ENCODE measurements at regions not wholly inside any gene's neighbourhood (a gene's known extent, or its start where the extent isn't known, plus 50 kb on each side); places are given as distances from the start of the nearest gene placed in this dataset.

- no peak overlapping the region for H3K27ac ChIP-seq (ENCODE audit: low read length)
- no peak overlapping the region for H3K4me3 ChIP-seq (ENCODE audit: low read length)
- no peaks in the 10 kb centered on the region for H3F3A ChIP-seq (ENCODE audit: insufficient read depth, low read length, poor library complexity, severe bottlenecking)
- no peaks in the 10 kb centered on the region for H3K36me3 ChIP-seq (ENCODE audit: insufficient read depth, low read length)
- H3K9me2 ChIP-seq (ENCODE audit: insufficient read depth, low read length) = no peaks in the 10 kb centered on the region
- no peaks in the 10 kb centered on the region for H4K20me1 ChIP-seq (ENCODE audit: insufficient read depth)
- no peaks in the 10 kb centered on the region for H3K9me3 ChIP-seq (ENCODE audit: low read length)
- no peak overlapping the region for H3K9ac ChIP-seq (ENCODE audit: low read length)
- no peaks in the 10 kb centered on the region for H3K79me2 ChIP-seq (replicated peaks; ENCODE audit: insufficient read depth, low read length)
- H2AFZ ChIP-seq (ENCODE audit: low read depth, low read length) = no peak overlapping the region
- no peaks in the 10 kb centered on the region for H3K27me3 ChIP-seq (ENCODE audit: insufficient read depth, low read depth, low read length)
- TF ChIP-seq CTCF (IDR thresholded peaks at IDR 0.05; ENCODE audit: poor library complexity, severe bottlenecking) (no peak), EP300 (conservative IDR thresholded peaks at IDR 0.05; ENCODE audit: poor library complexity, severe bottlenecking) (no peak), REST (IDR thresholded peaks at IDR 0.05; ENCODE audit: borderline replicate concordance) (no peak), SMC3 (conservative IDR thresholded peaks at IDR 0.05; ENCODE audit: poor library complexity) (no peak), POLR2AphosphoS5 (IDR thresholded peaks at IDR 0.05) (no peak)
- H3K4me2 ChIP-seq (ENCODE audit: low read length) = no peak overlapping the region
Measured at GRCh38 chr9:7909537-7909936, 110.0 kb upstream of the DMAC1 start.

- TF ChIP-seq RAD21 (conservative IDR thresholded peaks at IDR 0.05) (no peak), REST (IDR thresholded peaks at IDR 0.05; ENCODE audit: borderline replicate concordance) (no peak)
- H4K20me1 ChIP-seq (ENCODE audit: insufficient read depth) = no peaks in the 10 kb centered on the region
- H3K9me3 ChIP-seq (ENCODE audit: low read length) = no peaks in the 10 kb centered on the region
- no peak overlapping the region for H3K4me2 ChIP-seq (ENCODE audit: low read length)
- no peak overlapping the region for H2AFZ ChIP-seq (ENCODE audit: low read depth, low read length)
- H3K4me3 ChIP-seq (ENCODE audit: low read length) = no peak overlapping the region
- H3K9me2 ChIP-seq (ENCODE audit: insufficient read depth, low read length) = no peaks in the 10 kb centered on the region
- H3K27me3 ChIP-seq (ENCODE audit: insufficient read depth, low read depth, low read length) = no peaks in the 10 kb centered on the region
- H3K27ac ChIP-seq (ENCODE audit: low read length) = no peak overlapping the region
- H3F3A ChIP-seq (ENCODE audit: insufficient read depth, low read length, poor library complexity, severe bottlenecking) = no peaks in the 10 kb centered on the region
- no peaks in the 10 kb centered on the region for H3K79me2 ChIP-seq (replicated peaks; ENCODE audit: insufficient read depth, low read length)
- H3K9ac ChIP-seq (ENCODE audit: low read length) = no peak overlapping the region
- H3K36me3 ChIP-seq (ENCODE audit: insufficient read depth, low read length) = no peaks in the 10 kb centered on the region
Measured at GRCh38 chr9:7907551-7908337, 108.2 kb upstream of the DMAC1 start.
